Keratinocyte (primary cell): ENCODE measurements at regions not wholly inside any gene's neighbourhood (a gene's known extent, or its start where the extent isn't known, plus 50 kb on each side); places are given as distances from the start of the nearest gene placed in this dataset.

ENCODE experiments used
- EZH2 ChIP-seq: IDR thresholded peaks from one replicate; pipeline ENCODE4 v1.6.1; 2012; ENCODE audit warnings: inconsistent platforms, mild to moderate bottlenecking, low read length, moderate library complexity
- TF ChIP-seq, protein P1 (sequence below), 3 experiments: IDR thresholded peaks in 1 of 3; conservative IDR thresholded peaks in 1 of 3; optimal IDR thresholded peaks in 1 of 3; 2 replicates in 2 of 3; 3 replicates in 1 of 3; pipeline versions ENCODE3 to v1.5.1; 2011; ENCODE audit warnings: low read length in 3 of 3, mild to moderate bottlenecking in 3 of 3, moderate library complexity in 2 of 3, control low read depth in 1 of 3, inconsistent platforms in 1 of 3; ENCODE audit not compliant: insufficient read depth in 2 of 3; ENCODE audit errors: extremely low read depth in 1 of 3

- TF ChIP-seq, protein P1, sequence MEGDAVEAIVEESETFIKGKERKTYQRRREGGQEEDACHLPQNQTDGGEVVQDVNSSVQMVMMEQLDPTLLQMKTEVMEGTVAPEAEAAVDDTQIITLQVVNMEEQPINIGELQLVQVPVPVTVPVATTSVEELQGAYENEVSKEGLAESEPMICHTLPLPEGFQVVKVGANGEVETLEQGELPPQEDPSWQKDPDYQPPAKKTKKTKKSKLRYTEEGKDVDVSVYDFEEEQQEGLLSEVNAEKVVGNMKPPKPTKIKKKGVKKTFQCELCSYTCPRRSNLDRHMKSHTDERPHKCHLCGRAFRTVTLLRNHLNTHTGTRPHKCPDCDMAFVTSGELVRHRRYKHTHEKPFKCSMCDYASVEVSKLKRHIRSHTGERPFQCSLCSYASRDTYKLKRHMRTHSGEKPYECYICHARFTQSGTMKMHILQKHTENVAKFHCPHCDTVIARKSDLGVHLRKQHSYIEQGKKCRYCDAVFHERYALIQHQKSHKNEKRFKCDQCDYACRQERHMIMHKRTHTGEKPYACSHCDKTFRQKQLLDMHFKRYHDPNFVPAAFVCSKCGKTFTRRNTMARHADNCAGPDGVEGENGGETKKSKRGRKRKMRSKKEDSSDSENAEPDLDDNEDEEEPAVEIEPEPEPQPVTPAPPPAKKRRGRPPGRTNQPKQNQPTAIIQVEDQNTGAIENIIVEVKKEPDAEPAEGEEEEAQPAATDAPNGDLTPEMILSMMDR (optimal IDR thresholded peaks at IDR 0.05 in 1 of 3, IDR thresholded peaks at IDR 0.05 in 1 of 3, conservative IDR thresholded peaks at IDR 0.05 in 1 of 3; ENCODE audit: extremely low read depth in 1 of 3, insufficient read depth in 2 of 3, low read length in 3 of 3): no peak
- TF ChIP-seq EZH2: no peak
These were observed 83.1 kb downstream of the MCFD2 start for GRCh38 chr2:46832543-46832942.
